CD4-positive, alpha-beta T cell treated with Interleukin-17A for 4 hours (primary cell): ENCODE measurements at regions not wholly inside any gene's neighbourhood (a gene's known extent, or its start where the extent isn't known, plus 50 kb on each side); places are given as distances from the start of the nearest gene placed in this dataset.

ENCODE experiments used
- DNase-seq: peaks from one replicate; pipeline ENCODE4 v3.0.0-alpha.2; 2020; ENCODE audit warnings: mixed read lengths

DNA sequence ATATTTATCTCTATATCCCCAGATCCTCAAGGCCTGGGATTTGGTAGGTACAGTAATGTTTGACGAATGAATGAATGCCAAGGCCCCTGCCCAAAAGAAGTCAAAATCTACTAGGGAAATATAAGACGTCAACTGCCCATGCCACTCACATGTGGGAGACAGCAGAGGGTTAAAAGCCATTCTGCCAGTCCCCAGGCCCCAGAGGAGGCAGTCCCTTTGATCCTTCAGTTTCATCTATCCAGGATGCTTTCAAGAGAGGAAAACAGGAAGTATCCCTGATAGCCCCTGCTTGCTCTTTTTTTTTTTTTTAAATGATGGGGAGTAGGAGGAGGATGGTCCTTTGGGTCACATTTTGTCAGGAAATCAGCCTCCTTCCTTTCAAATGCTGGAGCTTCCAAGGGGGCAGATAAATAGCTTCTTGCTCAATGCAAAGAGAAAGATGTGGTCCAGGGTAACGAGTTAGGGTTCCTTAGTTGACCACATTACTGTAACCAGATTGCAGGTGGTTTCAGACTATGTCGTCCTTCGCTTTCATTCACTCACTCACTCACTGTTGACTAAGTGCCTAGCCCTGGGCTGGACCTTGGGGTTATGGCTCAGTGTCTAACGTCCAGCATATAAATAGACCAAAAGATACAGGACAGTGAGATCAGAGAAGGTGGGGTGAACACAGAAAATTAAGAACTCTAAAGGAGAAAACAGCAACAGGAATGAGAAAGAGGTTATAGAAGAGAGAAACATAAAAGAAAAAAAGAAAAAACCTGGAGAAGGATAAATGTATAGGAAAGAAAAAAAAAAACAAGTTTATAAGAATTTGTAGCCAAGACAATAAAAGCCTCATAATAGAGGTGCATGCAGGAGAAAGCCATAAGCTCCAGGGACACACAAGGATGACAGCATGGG lies 64.6 kb upstream of the PIM1 start:
- no peak for DNase-seq

DNA sequence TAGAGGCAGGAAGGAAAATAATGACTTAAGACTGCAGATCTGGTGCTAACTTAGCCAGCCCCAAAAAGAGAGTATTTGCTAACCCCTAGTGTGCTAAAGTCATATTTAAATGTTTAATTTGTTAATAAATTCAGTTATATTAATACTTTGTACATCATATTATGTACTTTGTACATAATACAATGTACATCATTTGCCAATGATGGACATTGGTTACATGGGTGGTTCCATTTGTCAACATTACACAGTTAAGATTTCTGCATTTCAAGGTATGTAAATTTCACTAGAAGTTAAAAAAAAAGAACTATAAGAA lies 63.9 kb upstream of the PIM1 start:
- no peak for DNase-seq

DNA sequence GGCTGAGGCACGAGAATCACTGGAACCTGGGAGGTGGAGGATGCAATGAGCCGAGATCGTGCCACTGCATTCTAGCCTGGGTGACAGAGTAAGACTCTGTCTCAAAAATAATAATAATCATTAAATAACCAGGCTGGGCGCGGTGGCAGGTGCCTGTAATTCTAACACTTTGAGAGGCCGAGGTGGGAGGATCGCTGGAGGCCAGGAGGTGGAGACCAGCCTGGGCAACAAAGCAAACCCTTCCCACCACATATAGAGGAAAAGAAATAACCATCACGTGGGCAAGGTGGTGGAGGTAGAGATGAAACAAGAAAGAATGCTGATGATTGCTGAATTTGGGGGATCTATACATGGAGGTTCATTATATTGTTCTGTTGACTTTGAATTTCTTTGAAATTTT lies 63.4 kb upstream of the PIM1 start:
- DNase-seq = no peak

GRCh38 chr6:37106982-37107491 lies 62.9 kb upstream of the PIM1 start:
- DNase-seq = no peak

GRCh38 chr6:37109714-37110499 lies 60.0 kb upstream of the PIM1 start:
- DNase-seq = no peak

DNA sequence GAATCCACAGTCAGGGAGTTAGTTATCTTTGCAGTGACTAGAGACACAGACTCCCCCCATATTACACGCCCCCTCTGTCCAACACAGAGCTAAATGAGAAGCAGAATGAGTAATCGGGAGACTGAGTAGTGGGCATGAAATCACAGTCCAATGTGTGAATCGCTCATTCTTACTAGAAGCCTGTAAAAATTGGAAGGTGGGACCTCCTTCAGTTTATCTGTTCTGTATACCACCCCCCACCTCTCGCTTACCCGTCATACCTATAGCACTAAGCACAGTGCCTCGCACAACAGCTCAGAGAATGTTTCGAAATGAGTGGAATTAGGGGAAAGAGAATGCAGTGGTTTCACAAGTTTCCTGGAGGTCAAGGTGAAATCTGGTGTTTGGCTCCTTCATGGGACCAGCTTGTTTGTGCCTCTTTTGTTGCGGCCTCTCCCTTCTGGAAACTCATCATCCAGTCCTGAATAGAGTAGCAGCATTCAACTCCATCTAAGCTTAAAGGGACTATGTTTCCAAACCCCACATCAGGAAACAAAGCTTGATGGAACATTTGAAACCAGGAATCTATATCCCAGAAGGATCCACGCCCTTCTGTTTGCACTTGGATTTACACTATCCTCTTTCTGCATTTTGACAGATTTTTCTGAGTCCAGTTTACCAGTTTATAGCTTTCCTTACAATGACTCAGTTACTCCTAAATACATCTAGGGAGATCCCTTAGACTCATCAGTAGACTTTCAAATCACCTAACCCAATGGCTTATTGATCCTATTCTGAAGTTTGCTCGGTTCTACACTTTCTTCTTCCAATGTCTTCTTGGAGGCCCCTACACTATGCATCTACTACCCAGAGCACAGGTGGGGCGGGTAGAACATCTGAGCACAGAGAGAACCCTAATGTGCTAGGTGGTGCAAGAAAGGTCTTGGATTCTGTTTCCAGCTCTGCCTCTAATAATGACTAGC lies 59.2 kb upstream of the PIM1 start:
- DNase-seq = no peak

DNA sequence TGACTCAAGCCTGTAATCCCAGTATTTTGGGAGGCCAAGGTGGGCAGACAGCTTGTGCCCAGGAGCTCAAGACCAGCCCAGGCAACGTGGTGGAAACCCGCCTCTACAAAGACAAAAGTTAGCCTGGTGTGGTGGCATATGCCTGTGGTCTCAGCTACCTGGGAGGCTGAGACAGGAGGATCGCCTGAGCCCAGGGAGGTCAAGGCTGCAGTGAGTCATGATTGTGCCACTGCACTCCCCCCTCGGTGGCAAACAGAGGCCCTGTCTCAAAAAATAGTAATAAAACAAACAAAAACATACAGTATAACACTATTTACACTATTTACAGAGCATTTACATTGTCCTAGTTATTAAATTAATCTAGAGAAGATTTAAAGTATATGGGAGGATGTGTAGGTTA lies 56.0 kb upstream of the PIM1 start:
- DNase-seq = no peak

DNA sequence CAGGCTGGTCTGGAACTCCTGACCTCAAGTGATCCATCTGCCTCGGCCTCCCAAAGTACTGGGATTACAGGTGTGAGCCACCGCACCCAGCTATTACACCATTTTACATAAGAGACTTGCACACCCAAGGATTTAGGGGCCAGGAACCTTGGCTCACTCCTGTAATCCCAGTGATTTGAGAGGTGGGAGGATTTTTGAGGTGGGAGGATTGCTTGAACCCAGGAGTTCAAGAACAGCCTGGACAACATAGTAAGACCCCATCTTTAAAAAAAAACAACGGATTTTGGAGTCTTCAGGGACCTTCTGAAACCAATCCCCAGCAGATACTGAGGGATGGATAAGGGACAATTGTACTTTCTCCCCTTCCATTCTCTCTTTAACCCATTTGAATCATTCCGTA lies 55.3 kb upstream of the PIM1 start:
- no peak for DNase-seq

GRCh38 chr6:37115236-37115895 lies 54.6 kb upstream of the PIM1 start:
- DNase-seq = no peak

DNA sequence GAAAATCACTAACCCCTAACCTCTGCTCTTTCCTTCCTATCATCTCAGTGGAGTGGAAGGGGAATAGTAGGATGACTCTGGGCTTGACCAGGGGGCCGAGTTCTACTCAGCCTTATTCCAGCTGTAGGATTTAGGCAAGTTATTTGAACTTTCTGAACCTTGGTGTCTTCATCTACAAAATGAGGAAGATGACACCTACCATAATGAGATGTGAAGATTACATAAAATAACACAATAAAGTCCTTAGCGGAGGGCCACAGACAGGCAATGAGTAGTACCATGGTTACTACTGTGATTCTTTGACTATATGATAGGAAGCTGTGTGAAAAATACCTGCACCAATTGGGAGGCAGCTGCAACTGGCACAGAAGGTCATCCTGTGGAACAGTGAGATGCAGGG lies 53.6 kb upstream of the PIM1 start:
- DNase-seq = no peak

GRCh38 chr6:37119387-37119886 lies 50.5 kb upstream of the PIM1 start:
- no peak for DNase-seq
